Neural cell (in vitro differentiated cells): ENCODE measurements at regions not wholly inside any gene's neighbourhood (a gene's known extent, or its start where the extent isn't known, plus 50 kb on each side); places are given as distances from the start of the nearest gene placed in this dataset.

ENCODE experiments used
- CTCF ChIP-seq: fragments of 450-650 bp; IDR thresholded peaks from 2 replicates; pipeline ENCODE4 v1.5.1; 2014; ENCODE audit warnings: antibody characterized with exemption, mild to moderate bottlenecking, moderate library complexity; ENCODE audit not compliant: poor library complexity, severe bottlenecking
- EP300 ChIP-seq: fragments of 450-650 bp; conservative IDR thresholded peaks from 2 replicates; pipeline ENCODE4 v1.6.1; 2014; ENCODE audit warnings: antibody characterized with exemption, mild to moderate bottlenecking, moderate library complexity; ENCODE audit not compliant: poor library complexity, severe bottlenecking
- EZH2 ChIP-seq: fragments of 200-600, 300-800 bp; shearing (Covaris generic), sonication (generic); IDR thresholded peaks from 2 replicates; pipeline ENCODE4 v1.6.1; 2014; ENCODE audit warnings: antibody characterized with exemption, low read length, borderline replicate concordance, mild to moderate bottlenecking; ENCODE audit not compliant: insufficient read depth, poor library complexity, severe bottlenecking
- MXI1 ChIP-seq: fragments of 450-650 bp; conservative IDR thresholded peaks from 2 replicates; pipeline ENCODE4 v1.6.1; 2014; ENCODE audit warnings: antibody characterized with exemption, mild to moderate bottlenecking; ENCODE audit not compliant: poor library complexity, severe bottlenecking
- POLR2AphosphoS5 ChIP-seq: IDR thresholded peaks from 2 replicates; pipeline ENCODE4 v1.6.1; 2012
- RAD21 ChIP-seq: fragments of 450-650 bp; conservative IDR thresholded peaks from 2 replicates; pipeline ENCODE4 v1.6.1; 2014; ENCODE audit warnings: antibody characterized with exemption, mild to moderate bottlenecking, moderate library complexity
- REST ChIP-seq: IDR thresholded peaks from 2 replicates; pipeline ENCODE4 v1.6.1; 2012; ENCODE audit warnings: borderline replicate concordance
- SMC3 ChIP-seq: fragments of 450-650 bp; conservative IDR thresholded peaks from 2 replicates; pipeline ENCODE4 v1.6.1; 2014; ENCODE audit warnings: antibody characterized with exemption, mild to moderate bottlenecking, moderate library complexity; ENCODE audit not compliant: poor library complexity
- TAF1 ChIP-seq: IDR thresholded peaks from 2 replicates; pipeline ENCODE4 v1.6.1; 2012; ENCODE audit warnings: low read depth

- TF ChIP-seq SMC3 (no peak), CTCF (no peak), TAF1 (no peak), MXI1 (no peak), EP300 (no peak), RAD21 (no peak), POLR2AphosphoS5 (no peak), REST (no peak), EZH2 (no peak)
Measured at GRCh38 chr4:134567461-134567860, 365.9 kb upstream of the PABPC4L start.
